Right renal pelvis (tissue), 4 donors: ENCODE measurements at regions not wholly inside any gene's neighbourhood (a gene's known extent, or its start where the extent isn't known, plus 50 kb on each side); places are given as distances from the start of the nearest gene placed in this dataset.
A peak's percentile ranks its signal among the peaks of the same experiment; 100 is the strongest.

Source experiments
- DNase-seq, 4 donors: peaks; one replicate each; pipeline ENCODE4 v3.0.0-alpha.2; 2013; ENCODE audit warnings: low read depth in 4 of 4, low spot score in 3 of 4, missing footprints in 1 of 4

- no peak for DNase-seq
Measured at GRCh38 chr9:121568343-121569265, 69.0 kb upstream of the GGTA1 start.

- DNase-seq = no peak
Measured at GRCh38 chr9:121569266-121569648, 69.6 kb upstream of the GGTA1 start.

DNA sequence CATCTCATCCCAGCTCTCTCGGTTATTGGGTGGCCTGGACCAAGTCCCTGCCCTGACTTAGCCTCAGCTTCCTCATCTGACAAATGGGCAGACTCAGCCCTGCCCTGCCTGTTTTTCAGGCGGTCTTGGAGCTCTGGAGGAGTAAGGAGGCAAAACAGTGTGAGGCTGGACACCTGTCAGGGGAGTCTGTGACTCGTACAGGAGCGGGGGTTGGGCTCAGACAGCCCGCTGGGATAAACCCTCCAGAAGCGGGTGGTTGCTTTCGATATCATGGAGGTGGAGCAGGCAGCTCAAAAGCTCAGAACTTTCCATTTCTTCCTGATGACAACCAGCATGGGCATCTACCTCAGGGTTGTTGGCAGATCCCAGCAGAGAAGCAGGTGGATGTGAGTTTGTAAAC, 72.9 kb upstream of the GGTA1 start:
- DNase-seq = no peak

DNA sequence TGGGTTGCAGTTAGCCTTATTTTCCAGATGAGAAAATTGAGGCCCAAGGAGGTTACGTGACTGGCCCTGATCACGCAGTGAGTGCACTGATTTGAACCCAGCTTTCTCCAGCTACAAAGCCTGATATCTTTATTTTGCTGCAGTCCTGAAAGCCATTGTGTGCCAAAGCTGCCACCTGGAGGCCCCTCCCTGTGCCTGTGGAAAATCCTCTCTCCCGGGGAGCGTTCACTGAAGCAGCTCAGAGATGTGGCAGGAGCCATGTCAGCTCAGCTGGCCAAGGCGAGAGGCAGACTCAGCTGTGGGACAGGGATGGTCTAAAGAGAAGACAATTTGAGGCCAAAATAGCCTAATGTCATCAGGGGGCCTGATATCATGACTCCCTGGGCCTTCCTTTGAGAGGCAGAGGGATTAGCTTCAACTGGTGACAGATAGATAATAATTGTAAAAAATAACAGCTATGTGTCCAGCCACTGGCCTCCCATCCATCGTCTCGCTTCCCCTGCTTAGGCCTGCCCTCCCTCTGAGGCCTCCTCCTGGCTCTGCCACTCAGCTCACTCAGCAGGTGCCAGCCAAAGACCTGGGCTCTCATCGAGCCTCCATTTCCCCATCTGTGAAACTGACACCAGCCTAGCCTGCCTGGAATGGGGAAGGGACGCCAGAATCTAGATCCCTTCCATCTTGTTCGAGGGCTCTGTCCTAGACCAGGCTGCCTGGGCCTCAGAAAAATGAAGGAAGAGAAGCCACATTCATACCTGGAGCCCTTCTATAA, 74.3 kb upstream of the GGTA1 start:
- DNase-seq = no peak

- DNase-seq = no peak
Measured at GRCh38 chr9:121574774-121575519, 75.3 kb upstream of the GGTA1 start.

GRCh38 chr9:121576281-121577075, 75.0 kb upstream of the DAB2IP start:
- DNase-seq = no peak

DNA sequence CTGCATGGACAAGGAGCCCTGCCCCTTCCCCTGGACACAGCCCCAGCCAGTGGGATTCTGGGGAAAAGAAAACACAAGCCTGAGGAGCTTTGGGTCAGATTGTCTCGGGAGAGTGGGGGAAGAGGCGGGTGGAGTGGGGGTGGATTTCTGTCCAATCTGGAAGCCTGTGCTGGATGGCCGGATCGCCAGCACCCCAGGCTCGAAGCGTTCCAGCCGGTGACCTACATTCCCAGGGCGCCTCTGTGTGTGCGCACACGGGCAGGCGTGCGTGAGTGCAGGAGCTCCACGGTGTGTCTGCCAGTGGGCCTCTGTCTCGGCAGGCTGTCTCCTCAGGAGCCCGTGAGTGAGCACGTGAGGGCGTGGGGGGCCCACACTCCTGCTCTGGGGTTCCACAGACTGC, 74.3 kb upstream of the DAB2IP start:
- no peak for DNase-seq

- no peak for DNase-seq
Measured at GRCh38 chr9:121577572-121577971, 73.9 kb upstream of the DAB2IP start.

GRCh38 chr9:121581786-121582600, 69.4 kb upstream of the DAB2IP start:
- DNase-seq = no peak

- DNase-seq = no peak
Measured at GRCh38 chr9:121582641-121583040, 68.8 kb upstream of the DAB2IP start.

DNA sequence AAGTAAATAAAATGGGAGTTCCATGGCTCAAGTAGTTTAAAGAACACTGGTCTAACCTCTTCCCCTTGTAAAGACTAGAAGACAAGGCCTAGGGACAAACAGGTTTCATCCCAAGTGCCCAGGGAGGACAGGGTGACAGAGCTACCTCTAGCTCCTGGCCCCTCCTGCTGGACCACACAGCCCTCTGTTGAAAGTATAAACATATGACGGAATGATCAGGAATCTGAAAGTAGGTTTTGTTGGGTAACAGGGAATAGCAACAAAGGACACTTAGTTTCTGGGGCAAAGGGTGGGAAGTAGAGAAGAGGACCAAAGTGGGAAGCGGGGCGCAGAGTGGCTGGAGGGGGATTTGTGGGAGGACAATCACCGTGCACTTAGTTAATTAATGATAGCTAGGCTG, 67.0 kb upstream of the DAB2IP start:
- DNase-seq = no peak

DNA sequence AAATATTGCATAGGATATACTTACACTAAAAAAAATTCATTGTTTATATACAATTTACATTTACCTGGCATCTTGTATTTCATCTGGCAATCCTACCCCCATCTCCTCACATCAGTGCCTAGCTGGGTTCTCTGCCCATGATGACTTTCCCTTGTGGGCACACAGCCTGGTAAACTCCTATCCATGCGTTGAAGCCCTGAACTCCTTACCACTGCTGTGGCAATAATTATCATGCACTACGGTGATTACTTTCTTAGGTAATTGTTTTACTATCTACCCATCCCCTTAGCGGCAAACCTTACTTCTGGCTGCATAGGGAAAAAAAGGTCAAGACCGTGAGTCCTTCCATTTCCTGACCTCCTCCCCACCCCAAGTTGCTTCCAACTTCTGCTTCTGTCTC, 63.6 kb upstream of the DAB2IP start:
- DNase-seq = no peak

GRCh38 chr9:121589986-121590385, 61.4 kb upstream of the DAB2IP start:
- DNase-seq = no peak

- no peak for DNase-seq
Measured at GRCh38 chr9:121592265-121592664, 59.2 kb upstream of the DAB2IP start.

DNA sequence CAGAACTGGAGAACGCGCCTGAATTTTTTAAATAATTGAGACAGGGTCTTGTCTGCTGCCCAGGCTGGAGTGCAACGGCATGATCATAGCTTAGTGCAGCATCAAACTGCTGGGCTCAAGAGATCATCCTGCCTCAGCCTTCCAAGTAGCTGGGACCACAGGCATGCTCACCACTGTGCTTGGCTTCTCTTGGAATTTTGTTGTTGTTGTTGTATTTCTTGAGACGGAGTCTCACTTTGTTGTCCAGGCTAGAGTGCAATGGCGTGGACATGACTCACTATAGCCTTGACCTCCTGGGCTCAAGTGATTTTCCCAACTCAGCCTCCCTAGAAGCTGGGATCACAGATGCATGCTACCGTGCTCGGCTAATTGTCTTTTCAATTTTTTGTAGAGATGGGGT, 58.4 kb upstream of the DAB2IP start:
- no peak for DNase-seq

DNA sequence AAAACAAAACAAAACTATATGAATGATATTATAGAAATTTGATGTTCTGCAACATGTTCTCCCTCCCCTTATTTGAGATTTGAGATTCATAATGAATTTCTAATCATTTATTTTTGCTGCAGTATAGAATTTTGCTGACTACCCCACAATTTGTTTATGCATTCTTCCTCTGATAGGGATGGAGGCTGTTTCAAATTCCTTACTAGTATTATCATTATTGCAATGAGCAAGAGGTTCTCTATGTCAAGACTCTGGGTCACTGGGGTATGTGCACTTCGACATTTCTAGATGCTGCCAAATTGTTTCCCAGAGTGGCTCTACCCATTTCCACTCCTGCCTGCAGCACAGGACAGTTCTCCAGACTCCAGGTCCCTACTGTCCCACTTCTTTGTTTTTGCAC, 54.9 kb upstream of the DAB2IP start:
- no peak for DNase-seq

DNA sequence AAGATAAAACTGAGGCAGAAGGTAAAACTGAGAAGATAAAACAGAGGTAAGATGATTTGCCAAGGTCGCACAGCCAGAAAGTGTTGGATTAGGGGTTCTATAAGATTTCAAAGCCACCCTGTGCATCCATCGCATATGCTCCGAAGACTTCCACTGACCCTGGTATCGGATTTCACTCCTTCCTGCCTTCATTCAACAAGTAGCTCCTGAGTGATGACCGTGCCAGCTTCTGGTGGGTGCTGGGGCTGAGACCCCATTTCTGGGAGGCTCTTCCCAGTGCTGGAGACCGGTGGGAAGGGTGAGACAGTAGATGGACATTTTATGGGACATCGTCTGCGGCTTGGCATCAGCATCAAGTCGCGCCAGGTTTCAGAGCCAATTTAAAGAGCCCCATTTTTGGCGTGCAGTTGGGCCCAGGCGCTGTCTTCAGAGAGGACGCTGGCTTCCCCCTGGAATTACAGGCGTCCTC, 53.7 kb upstream of the DAB2IP start:
- DNase-seq = no peak

DNA sequence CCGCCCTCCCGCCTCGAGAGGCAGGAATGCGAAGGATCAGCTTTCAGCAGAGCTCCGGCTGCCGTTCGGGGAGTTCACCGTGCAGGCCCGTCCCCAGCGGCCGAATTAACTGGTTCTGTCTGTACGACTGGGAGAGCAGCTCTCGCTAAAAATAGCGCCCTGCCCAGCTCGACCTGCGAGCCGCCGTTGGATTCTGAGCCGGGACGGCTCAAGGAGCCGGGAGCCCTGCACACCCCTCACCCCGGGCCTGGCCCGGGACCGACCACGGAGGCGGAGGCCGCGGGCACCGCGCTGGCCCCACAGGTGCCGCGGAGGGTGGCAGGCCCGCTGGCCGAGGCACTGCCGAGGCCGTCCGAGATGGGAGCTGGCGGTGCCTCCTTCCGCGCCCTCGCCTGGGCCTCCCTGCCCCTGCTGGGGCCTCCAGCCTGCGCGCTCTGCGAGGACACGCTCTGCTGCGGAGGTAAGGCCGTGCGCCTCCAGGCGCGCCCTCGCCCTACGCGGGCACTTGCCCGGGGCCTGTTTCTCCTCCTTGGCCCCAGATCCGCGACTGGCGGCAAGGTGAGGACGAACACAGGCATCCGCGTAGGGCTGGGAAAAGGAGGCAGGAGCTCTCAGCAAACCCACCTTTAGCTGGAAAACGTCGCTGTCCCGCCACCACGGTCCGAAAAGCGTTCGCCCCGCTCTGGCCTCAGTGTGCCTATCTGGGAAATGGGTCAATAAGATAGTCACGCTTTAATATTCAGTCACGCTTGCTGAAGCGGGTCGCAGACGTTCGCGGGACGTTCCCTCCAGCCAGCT, 53.1 kb upstream of the DAB2IP start:
- peak; percentile 76 to 82 (median 82) for DNase-seq
